LHCN-M2 (cell line): ENCODE measurements at regions not wholly inside any gene's neighbourhood (a gene's known extent, or its start where the extent isn't known, plus 50 kb on each side); places are given as distances from the start of the nearest gene placed in this dataset.
"Not testable (repeated sequence)": the region's sequence is repeated elsewhere in the genome, so short reads cannot be mapped to it uniquely, and the experiment has no call there.

Experiments
- DNase-seq: peaks from one replicate; pipeline ENCODE4 v3.0.0-alpha.2; 2012; ENCODE audit warnings: low read depth

DNA sequence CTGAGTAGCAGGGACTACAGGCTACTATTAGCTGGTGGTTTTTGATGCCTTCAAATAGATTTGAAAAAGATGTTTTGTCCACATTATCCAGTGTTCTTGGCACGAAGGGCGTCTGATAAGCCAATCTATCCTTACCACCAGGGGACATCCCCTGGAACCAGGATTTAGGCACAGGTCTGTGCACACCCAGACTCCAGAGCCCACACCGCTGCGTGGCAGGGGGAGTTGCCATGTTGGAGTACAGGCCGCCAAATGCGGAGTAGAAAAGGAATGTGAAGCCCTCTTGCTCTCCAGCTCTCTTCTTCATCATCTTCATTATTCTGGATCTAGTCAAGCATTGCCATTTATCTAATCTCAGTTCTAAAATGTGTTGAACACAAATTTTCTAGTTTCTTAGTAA lies 54.3 kb downstream of the RNU1-4 start:
- DNase-seq: not testable (repeated sequence)

DNA sequence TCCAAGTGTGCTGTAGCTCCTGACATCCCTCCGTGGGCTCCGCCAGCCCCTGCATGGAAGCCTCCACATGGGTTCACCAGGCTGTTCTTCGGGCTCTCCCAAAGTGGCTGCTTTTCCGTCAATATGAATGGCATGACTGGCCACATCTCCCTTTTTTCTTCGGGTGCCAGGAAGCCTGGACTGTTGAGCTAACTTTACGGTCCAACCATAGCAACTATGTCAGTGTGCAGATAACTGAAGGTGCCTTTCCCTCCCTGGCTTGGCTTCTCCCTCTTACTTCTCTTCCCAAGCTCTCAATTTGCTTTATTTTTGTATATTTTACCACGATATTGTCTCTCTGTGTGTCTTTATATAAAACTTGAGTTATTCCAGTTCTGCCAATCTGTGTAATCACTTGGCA lies 54.8 kb downstream of the RNU1-4 start:
- DNase-seq: not testable (repeated sequence)

DNA sequence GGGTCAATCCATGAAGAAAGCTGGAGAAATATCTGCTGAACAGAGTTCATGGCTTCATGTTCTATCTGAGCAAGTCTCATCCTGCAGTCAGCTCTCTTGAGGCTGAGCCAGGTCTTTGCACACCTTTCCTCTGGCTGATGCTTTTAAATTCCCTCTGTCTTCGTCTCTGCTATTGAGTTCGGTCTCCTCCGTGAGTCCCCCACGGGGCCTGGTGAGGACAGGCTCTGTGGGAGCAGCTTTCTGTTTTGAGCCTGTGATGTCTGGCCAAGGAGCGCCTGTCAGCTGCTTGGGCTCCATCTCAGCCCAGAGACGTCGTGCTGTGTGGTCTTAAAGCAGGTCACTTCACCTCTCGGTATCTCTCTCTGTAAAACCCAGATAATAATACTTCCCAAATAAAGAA lies 55.9 kb downstream of the RNU1-4 start:
- DNase-seq: not testable (repeated sequence)

DNA sequence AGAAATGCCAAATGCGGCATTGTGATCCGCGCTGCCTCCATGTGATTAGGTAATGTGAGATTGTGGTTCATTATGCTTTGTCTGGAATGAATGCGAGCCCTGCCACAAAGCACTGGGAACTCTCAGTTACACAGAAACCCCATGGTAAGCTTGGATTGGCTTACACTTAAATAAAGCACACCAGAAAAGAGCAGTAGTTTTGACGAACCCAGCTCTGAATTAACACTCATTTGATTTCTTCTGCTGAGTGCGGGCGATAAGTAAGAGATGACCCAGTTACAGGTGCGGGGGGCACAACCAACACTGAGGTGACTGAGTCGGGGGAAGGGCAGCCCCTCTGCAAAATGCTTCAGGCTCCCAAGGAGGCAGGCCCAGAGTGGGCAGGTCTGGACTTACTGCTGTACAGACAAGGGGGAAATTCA lies 56.3 kb downstream of the RNU1-4 start:
- DNase-seq: peak; percentile 26

DNA sequence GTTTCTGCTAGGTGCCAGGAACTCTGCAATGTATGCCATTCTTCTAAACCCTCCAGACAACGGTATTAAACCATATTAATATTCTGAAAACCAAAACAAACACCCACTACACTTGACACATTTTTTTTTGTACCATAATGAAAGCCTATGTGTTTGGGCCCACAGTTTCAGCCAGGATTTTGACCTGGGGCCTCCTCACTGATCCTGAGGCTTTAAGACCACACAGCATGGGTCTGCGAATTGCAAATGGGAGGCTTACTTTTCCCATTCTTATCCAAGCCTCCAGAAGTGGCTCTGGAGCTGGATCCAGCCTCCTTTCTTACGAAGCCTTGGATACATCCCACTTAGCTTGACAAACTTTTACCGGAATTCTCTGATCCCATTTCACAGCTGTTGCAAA lies 56.7 kb downstream of the RNU1-4 start:
- not testable (repeated sequence) for DNase-seq

DNA sequence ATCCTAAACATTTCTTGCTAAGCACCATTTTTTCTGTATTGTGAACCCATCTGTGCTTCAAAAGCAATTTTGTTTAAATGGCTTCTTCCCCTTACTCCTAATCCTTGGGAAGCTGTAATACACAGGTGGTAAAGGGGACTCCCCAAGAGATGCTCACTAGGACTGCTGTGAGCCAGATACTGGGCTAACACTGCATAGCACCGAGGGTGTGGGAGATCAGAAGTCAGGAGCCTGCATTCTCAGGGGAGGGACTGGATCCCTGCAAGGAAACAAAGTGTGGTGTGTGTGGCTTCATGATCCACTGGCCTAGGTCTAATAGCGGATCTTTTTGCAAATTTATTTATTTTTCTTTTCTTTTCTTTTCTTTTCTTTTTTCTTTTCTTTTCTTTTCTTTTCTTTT lies 57.7 kb downstream of the RNU1-4 start:
- not testable (repeated sequence) for DNase-seq
